ENCODE measurements at regions not wholly inside any gene's neighbourhood (a gene's known extent, or its start where the extent isn't known, plus 50 kb on each side); places are given as distances from the start of the nearest gene placed in this dataset.

GRCh38 chr12:23431006-23431405 is 518.5 kb downstream of the SOX5 start:
- TF ChIP-seq POLR2A (IDR thresholded peaks at IDR 0.05) (no peak), POLR2AphosphoS5 (IDR thresholded peaks at IDR 0.05) (no peak), CTCF (IDR thresholded peaks at IDR 0.05 in 8 of 11, conservative IDR thresholded peaks at IDR 0.05 in 3 of 11) (no peak)
- WGBS, 5 donors = 83 to 100% (median 96%) methylated on average over 1 of the region's 1 CpG
- no peaks in the 10 kb centered on the region for H3K36me3 ChIP-seq
- no peaks in the 10 kb centered on the region for H3K4me1 ChIP-seq
- H3K4me3 ChIP-seq = no peak overlapping the region
- H3K27ac ChIP-seq = no peak overlapping the region
- DNase-seq = no peak
- H3K27me3 ChIP-seq (replicated peaks in 1 of 7) = no peaks in the 10 kb centered on the region
- peaks cover 0 to 15% (median 0%) of the 10 kb centered on the region in 8 donors for H3K9me3 ChIP-seq
- intact Hi-C loops (cut with DNase I; ENCODE audit: low total_unique reads) = no loop called here

DNA sequence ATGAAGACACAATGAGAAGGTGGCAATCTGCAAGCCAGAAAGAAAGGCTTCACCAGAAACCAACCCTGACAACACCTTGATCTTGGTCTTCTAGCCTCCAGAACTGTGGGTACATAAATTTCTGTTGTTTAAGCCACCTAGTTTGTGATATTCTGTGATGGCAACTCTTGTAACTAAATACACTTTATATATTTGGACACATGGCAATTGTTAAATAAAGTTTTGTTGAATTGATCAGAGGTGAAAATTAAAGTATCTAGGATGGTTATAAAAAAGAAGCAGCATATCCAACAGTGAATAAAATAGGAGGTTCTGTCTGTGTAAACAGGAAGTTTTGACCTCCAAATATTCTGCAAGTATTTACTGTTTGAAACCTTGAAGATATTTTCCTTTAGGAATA is 516.3 kb downstream of the SOX5 start:
- intact Hi-C loops (cut with DNase I; ENCODE audit: low total_unique reads) = no loop called here
- no peak for TF ChIP-seq POLR2AphosphoS5 (IDR thresholded peaks at IDR 0.05)
- TF ChIP-seq POLR2A (IDR thresholded peaks at IDR 0.05) = no peak
- TF ChIP-seq CTCF (IDR thresholded peaks at IDR 0.05 in 8 of 11, conservative IDR thresholded peaks at IDR 0.05 in 3 of 11) = no peak
- no peak for DNase-seq

DNA sequence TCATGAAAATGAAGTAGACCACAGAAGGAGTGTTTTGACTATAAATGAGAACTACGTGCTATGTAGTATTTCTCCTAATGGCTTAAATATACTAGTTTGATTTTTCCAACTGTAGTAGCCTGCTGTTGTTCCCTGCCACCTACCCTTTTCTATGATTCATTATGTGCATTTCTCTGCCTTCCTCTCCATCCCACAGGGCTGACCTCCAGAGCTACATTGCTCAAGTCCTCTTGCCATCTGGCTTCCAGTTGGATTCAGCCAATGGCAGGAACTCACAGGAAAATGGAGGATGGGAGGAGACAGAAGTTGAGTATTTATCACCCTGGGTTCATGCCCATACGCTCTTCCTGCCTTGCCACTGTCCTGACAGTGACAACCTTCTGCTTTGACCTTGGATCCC is 515.3 kb downstream of the SOX5 start:
- TF ChIP-seq POLR2A (IDR thresholded peaks at IDR 0.05) = no peak
- TF ChIP-seq POLR2AphosphoS5 (IDR thresholded peaks at IDR 0.05) = no peak
- TF ChIP-seq CTCF (IDR thresholded peaks at IDR 0.05 in 8 of 11, conservative IDR thresholded peaks at IDR 0.05 in 3 of 11) = no peak
- intact Hi-C loops (cut with DNase I; ENCODE audit: low total_unique reads) = no loop called here
- H3K36me3 ChIP-seq = no peaks in the 10 kb centered on the region
- no peaks in the 10 kb centered on the region for H3K4me1 ChIP-seq
- H3K4me3 ChIP-seq = no peak overlapping the region
- H3K27ac ChIP-seq = no peak overlapping the region
- DNase-seq = no peak
- 72 to 90% (median 84%) methylated on average over 2 of the region's 2 CpGs for WGBS, 5 donors
- no peaks in the 10 kb centered on the region for H3K27me3 ChIP-seq (replicated peaks in 1 of 7)
- H3K9me3 ChIP-seq = peaks cover 0 to 20% (median 2%) of the 10 kb centered on the region in 8 donors

More for the DNA sequence above, 516.3 kb downstream of the SOX5 start:
- Histone ChIP-seq H3K4me1 (no peaks in the 10 kb centered on the region), H3K27me3 (replicated peaks in 1 of 7) (no peaks in the 10 kb centered on the region), H3K27ac (no peak overlapping the region), H3K36me3 (no peaks in the 10 kb centered on the region), H3K4me3 (no peak overlapping the region), H3K9me3 (peaks cover 0 to 20% (median 0%) of the 10 kb centered on the region in 8 donors)

DNA sequence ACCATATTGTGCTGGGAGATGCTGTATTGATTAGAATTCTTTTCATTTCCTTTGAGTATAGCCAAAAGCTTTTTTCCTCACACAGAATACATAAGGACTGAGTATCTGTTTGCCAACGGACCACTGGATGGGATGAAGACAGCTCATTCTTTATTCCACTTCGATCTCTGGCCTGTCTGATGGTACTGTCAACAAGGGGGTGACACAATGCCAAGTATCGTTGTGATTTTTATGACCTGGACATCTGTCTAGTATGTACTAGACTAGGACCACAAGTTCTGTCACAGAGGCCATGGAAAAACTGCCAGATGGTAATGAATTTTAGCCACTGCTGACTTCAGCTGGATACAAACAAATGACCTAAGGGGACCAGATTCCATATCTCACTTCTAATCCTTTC is 502.7 kb downstream of the SOX5 start:
- Histone ChIP-seq H3K4me1 (no peaks in the 10 kb centered on the region), H3K27ac (no peak overlapping the region), H3K27me3 (replicated peaks in 1 of 7) (no peaks in the 10 kb centered on the region), H3K9me3 (no peaks in the 10 kb centered on the region), H3K4me3 (no peak overlapping the region), H3K36me3 (no peaks in the 10 kb centered on the region)
- no peak for TF ChIP-seq POLR2AphosphoS5 (IDR thresholded peaks at IDR 0.05)
- no peak for TF ChIP-seq CTCF (IDR thresholded peaks at IDR 0.05 in 8 of 11, conservative IDR thresholded peaks at IDR 0.05 in 3 of 11)
- TF ChIP-seq POLR2A (IDR thresholded peaks at IDR 0.05) = no peak
- intact Hi-C loops (cut with DNase I; ENCODE audit: low total_unique reads) = no loop called here
- no peak for DNase-seq
- WGBS, 5 donors = 55 to 78% (median 72%) methylated on average over 3 of the region's 3 CpGs

Data from spleen (tissue), 11 donors.